Neural cell (in vitro differentiated cells): ENCODE measurements at regions not wholly inside any gene's neighbourhood (a gene's known extent, or its start where the extent isn't known, plus 50 kb on each side); places are given as distances from the start of the nearest gene placed in this dataset.

Experiments used
- H2AFZ ChIP-seq: fragments of 200-600, 300-800 bp; sonication (generic), shearing (Covaris generic); 2 replicates; pipeline ENCODE4 v1.6.0; 2014; ENCODE audit warnings: low read depth, mild to moderate bottlenecking, antibody characterized with exemption, low read length, moderate library complexity
- H3F3A ChIP-seq: fragments of 200-600 bp; shearing (Covaris generic); 2 replicates; pipeline ENCODE4 v1.6.1; 2016; ENCODE audit warnings: mild to moderate bottlenecking, moderate library complexity, mixed read lengths, antibody characterized with exemption, low read length; ENCODE audit not compliant: insufficient read depth, poor library complexity, severe bottlenecking
- H3K27ac ChIP-seq: fragments of 200-600, 300-800 bp; sonication (generic), shearing (Covaris generic); 2 replicates; pipeline ENCODE4 v1.5.1; 2014; ENCODE audit warnings: mild to moderate bottlenecking, low read length, moderate library complexity
- H3K27me3 ChIP-seq: fragments of 300-800, 200-600 bp; sonication (generic), shearing (Covaris generic); 2 replicates; pipeline ENCODE4 v1.6.0; 2014; ENCODE audit warnings: mild to moderate bottlenecking, low read depth, low read length, moderate library complexity; ENCODE audit not compliant: insufficient read depth
- H3K36me3 ChIP-seq: fragments of 300-800, 200-600 bp; sonication (generic), shearing (Covaris generic); 2 replicates; pipeline ENCODE4 v1.5.1; 2014; ENCODE audit warnings: mild to moderate bottlenecking, antibody characterized with exemption, low read length, moderate library complexity; ENCODE audit not compliant: insufficient read depth
- H3K4me2 ChIP-seq: fragments of 300-800, 200-600 bp; sonication (generic), shearing (Covaris generic); 2 replicates; pipeline ENCODE4 v1.6.0; 2014; ENCODE audit warnings: mild to moderate bottlenecking, low read length
- H3K4me3 ChIP-seq: fragments of 300-800, 200-600 bp; sonication (generic), shearing (Covaris generic); 2 replicates; pipeline ENCODE4 v1.5.1; 2014; ENCODE audit warnings: mild to moderate bottlenecking, low read length, moderate library complexity
- H3K79me2 ChIP-seq: fragments of 200-600 bp; shearing (Covaris generic); replicated peaks from 2 replicates; pipeline ENCODE4 v1.6.0; 2014; ENCODE audit warnings: mild to moderate bottlenecking, low read length, moderate library complexity; ENCODE audit not compliant: insufficient read depth
- H3K9ac ChIP-seq: fragments of 300-800, 200-600 bp; sonication (generic), shearing (Covaris generic); 2 replicates; pipeline ENCODE4 v1.6.1; 2016; ENCODE audit warnings: mild to moderate bottlenecking, low read length, mixed read lengths
- H3K9me2 ChIP-seq: fragments of 200-600 bp; shearing (Covaris generic); 2 replicates; pipeline ENCODE4 v1.6.1; 2016; ENCODE audit warnings: mild to moderate bottlenecking, low read length, mixed read lengths; ENCODE audit not compliant: insufficient read depth
- H3K9me3 ChIP-seq: fragments of 200-600, 300-800 bp; sonication (generic), shearing (Covaris generic); 2 replicates; pipeline ENCODE4 v1.6.1; 2016; ENCODE audit warnings: mild to moderate bottlenecking, mixed run types, low read length, moderate library complexity, mixed read lengths
- H4K20me1 ChIP-seq: fragments of 200-600 bp; shearing (Covaris generic); 2 replicates; pipeline ENCODE4 v1.6.1; 2016; ENCODE audit warnings: mild to moderate bottlenecking, mixed run types; ENCODE audit not compliant: insufficient read depth
- EP300 ChIP-seq: fragments of 450-650 bp; conservative IDR thresholded peaks from 2 replicates; pipeline ENCODE4 v1.6.1; 2014; ENCODE audit warnings: antibody characterized with exemption, mild to moderate bottlenecking, moderate library complexity; ENCODE audit not compliant: poor library complexity, severe bottlenecking
- EZH2 ChIP-seq: fragments of 200-600, 300-800 bp; shearing (Covaris generic), sonication (generic); IDR thresholded peaks from 2 replicates; pipeline ENCODE4 v1.6.1; 2014; ENCODE audit warnings: antibody characterized with exemption, low read length, borderline replicate concordance, mild to moderate bottlenecking; ENCODE audit not compliant: insufficient read depth, poor library complexity, severe bottlenecking
- MXI1 ChIP-seq: fragments of 450-650 bp; conservative IDR thresholded peaks from 2 replicates; pipeline ENCODE4 v1.6.1; 2014; ENCODE audit warnings: antibody characterized with exemption, mild to moderate bottlenecking; ENCODE audit not compliant: poor library complexity, severe bottlenecking
- POLR2AphosphoS5 ChIP-seq: IDR thresholded peaks from 2 replicates; pipeline ENCODE4 v1.6.1; 2012
- RAD21 ChIP-seq: fragments of 450-650 bp; conservative IDR thresholded peaks from 2 replicates; pipeline ENCODE4 v1.6.1; 2014; ENCODE audit warnings: antibody characterized with exemption, mild to moderate bottlenecking, moderate library complexity
- SMC3 ChIP-seq: fragments of 450-650 bp; conservative IDR thresholded peaks from 2 replicates; pipeline ENCODE4 v1.6.1; 2014; ENCODE audit warnings: antibody characterized with exemption, mild to moderate bottlenecking, moderate library complexity; ENCODE audit not compliant: poor library complexity
- TAF1 ChIP-seq: IDR thresholded peaks from 2 replicates; pipeline ENCODE4 v1.6.1; 2012; ENCODE audit warnings: low read depth
- TF ChIP-seq, protein P1 (sequence below): IDR thresholded peaks from 2 replicates; pipeline ENCODE4 v1.6.1; 2012; ENCODE audit warnings: borderline replicate concordance
- TF ChIP-seq, protein P2 (sequence below): fragments of 450-650 bp; IDR thresholded peaks from 2 replicates; pipeline ENCODE4 v1.5.1; 2014; ENCODE audit warnings: antibody characterized with exemption, mild to moderate bottlenecking, moderate library complexity; ENCODE audit not compliant: poor library complexity, severe bottlenecking

DNA sequence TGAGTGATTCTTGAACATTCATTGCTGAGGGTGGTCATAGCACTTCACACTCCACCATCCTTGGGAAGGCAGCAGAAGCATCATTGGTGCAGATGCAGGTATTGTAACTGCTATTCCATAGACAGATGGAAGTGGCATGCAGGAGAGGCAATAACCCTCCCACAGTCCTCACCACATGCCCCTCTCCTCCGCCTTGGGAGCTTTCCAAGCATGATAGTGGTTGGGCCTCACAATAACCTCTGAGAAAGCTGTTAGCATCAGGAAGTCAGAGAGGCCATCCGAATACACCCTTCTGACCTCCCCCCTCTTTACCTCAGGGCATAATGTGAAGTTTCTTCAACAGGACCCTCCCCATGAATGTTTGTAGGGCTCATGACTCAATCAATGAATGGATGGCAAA, 177.9 kb downstream of the KATNAL1 start:
- H3K27ac ChIP-seq: no peak overlapping the region
- H3K4me2 ChIP-seq: no peak overlapping the region
- H3K9me3 ChIP-seq: no peaks in the 10 kb centered on the region
- no peaks in the 10 kb centered on the region for H3K9me2 ChIP-seq
- no peaks in the 10 kb centered on the region for H3K27me3 ChIP-seq
- no peaks in the 10 kb centered on the region for H3F3A ChIP-seq
- TF ChIP-seq MXI1 (no peak), TAF1 (no peak), EP300 (no peak)
- TF ChIP-seq, protein P1, sequence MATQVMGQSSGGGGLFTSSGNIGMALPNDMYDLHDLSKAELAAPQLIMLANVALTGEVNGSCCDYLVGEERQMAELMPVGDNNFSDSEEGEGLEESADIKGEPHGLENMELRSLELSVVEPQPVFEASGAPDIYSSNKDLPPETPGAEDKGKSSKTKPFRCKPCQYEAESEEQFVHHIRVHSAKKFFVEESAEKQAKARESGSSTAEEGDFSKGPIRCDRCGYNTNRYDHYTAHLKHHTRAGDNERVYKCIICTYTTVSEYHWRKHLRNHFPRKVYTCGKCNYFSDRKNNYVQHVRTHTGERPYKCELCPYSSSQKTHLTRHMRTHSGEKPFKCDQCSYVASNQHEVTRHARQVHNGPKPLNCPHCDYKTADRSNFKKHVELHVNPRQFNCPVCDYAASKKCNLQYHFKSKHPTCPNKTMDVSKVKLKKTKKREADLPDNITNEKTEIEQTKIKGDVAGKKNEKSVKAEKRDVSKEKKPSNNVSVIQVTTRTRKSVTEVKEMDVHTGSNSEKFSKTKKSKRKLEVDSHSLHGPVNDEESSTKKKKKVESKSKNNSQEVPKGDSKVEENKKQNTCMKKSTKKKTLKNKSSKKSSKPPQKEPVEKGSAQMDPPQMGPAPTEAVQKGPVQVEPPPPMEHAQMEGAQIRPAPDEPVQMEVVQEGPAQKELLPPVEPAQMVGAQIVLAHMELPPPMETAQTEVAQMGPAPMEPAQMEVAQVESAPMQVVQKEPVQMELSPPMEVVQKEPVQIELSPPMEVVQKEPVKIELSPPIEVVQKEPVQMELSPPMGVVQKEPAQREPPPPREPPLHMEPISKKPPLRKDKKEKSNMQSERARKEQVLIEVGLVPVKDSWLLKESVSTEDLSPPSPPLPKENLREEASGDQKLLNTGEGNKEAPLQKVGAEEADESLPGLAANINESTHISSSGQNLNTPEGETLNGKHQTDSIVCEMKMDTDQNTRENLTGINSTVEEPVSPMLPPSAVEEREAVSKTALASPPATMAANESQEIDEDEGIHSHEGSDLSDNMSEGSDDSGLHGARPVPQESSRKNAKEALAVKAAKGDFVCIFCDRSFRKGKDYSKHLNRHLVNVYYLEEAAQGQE: no peak
- no peaks in the 10 kb centered on the region for H3K79me2 ChIP-seq
- no peak overlapping the region for H2AFZ ChIP-seq
- no peak overlapping the region for H3K9ac ChIP-seq
- H3K4me3 ChIP-seq: no peak overlapping the region
- H4K20me1 ChIP-seq: no peaks in the 10 kb centered on the region
- no peaks in the 10 kb centered on the region for H3K36me3 ChIP-seq

DNA sequence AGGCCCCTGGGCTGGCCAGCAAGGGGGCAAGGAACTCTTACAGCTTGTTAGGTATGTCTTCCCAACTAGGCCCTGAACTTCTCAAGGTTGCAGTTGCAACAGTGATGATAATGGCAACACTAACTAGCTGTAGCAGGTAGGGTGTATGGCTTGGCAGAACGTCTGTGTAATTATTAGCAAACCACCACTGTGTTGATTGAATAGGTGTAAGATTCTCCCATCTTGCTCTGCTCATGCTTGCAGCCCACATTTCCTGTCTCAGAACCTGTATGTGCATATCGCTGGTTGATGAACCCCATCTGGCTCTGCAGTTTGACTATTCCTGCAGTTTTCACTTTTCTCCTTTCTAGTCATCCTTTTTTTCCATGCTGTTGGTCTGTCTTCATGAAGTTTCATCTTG, 178.8 kb downstream of the KATNAL1 start:
- H3K4me3 ChIP-seq: no peak overlapping the region
- no peaks in the 10 kb centered on the region for H3K9me3 ChIP-seq
- TF ChIP-seq SMC3 (no peak), MXI1 (no peak), EZH2 (no peak), RAD21 (no peak), EP300 (no peak), POLR2AphosphoS5 (no peak), TAF1 (no peak)
- TF ChIP-seq, protein P1: no peak
- TF ChIP-seq, protein P2, sequence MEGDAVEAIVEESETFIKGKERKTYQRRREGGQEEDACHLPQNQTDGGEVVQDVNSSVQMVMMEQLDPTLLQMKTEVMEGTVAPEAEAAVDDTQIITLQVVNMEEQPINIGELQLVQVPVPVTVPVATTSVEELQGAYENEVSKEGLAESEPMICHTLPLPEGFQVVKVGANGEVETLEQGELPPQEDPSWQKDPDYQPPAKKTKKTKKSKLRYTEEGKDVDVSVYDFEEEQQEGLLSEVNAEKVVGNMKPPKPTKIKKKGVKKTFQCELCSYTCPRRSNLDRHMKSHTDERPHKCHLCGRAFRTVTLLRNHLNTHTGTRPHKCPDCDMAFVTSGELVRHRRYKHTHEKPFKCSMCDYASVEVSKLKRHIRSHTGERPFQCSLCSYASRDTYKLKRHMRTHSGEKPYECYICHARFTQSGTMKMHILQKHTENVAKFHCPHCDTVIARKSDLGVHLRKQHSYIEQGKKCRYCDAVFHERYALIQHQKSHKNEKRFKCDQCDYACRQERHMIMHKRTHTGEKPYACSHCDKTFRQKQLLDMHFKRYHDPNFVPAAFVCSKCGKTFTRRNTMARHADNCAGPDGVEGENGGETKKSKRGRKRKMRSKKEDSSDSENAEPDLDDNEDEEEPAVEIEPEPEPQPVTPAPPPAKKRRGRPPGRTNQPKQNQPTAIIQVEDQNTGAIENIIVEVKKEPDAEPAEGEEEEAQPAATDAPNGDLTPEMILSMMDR: no peak
- no peak overlapping the region for H2AFZ ChIP-seq
- H3K36me3 ChIP-seq: no peaks in the 10 kb centered on the region
- no peaks in the 10 kb centered on the region for H4K20me1 ChIP-seq
- no peaks in the 10 kb centered on the region for H3K9me2 ChIP-seq
- H3K9ac ChIP-seq: no peak overlapping the region
- H3K27me3 ChIP-seq: no peaks in the 10 kb centered on the region
- H3K4me2 ChIP-seq: no peak overlapping the region
- no peaks in the 10 kb centered on the region for H3F3A ChIP-seq
- no peaks in the 10 kb centered on the region for H3K79me2 ChIP-seq
- H3K27ac ChIP-seq: no peak overlapping the region
